Stimulated activated naive B cell treated with anti-CD40 and anti-IgM and Interleukin-4, amounts not matched to agents 10 μg/mL and 1 μg/mL and 100 μg/mL, for 72 hours (primary cell): ENCODE measurements at regions not wholly inside any gene's neighbourhood (a gene's known extent, or its start where the extent isn't known, plus 50 kb on each side); places are given as distances from the start of the nearest gene placed in this dataset.
"Not testable (repeated sequence)": the region's sequence is repeated elsewhere in the genome, so short reads cannot be mapped to it uniquely, and the experiment has no call there.

Experiments used
- ATAC-seq, 2 donors: fragments of 150-1000 bp; cut with Tn5 transposase; replicated peaks; 2 replicates each; pipeline ENCODE4 v1.10.0; 2021; ENCODE audit warnings: moderate library complexity in 1 of 2
- DNase-seq: peaks from one replicate; pipeline ENCODE4 v3.0.0; 2021
- H3K27ac Mint-ChIP-seq: one replicate; pipeline ENCODE4 v1.8.0; 2022; ENCODE audit warnings: mild to moderate bottlenecking, mixed read lengths
- H3K27me3 Mint-ChIP-seq, 2 donors: one replicate each; pipeline ENCODE4 v1.8.0; 2022; ENCODE audit warnings: mixed read lengths in 2 of 2
- H3K36me3 Mint-ChIP-seq, 2 donors: one replicate each; pipeline ENCODE4 v1.8.0; 2022; ENCODE audit warnings: mixed read lengths in 2 of 2, mild to moderate bottlenecking in 1 of 2
- H3K4me1 Mint-ChIP-seq, 2 donors: one replicate each; pipeline ENCODE4 v1.8.0; 2022; ENCODE audit warnings: mixed read lengths in 2 of 2, mild to moderate bottlenecking in 1 of 2
- H3K4me3 Mint-ChIP-seq, 2 donors: one replicate each; pipeline ENCODE4 v1.8.0; 2022; ENCODE audit warnings: mild to moderate bottlenecking in 2 of 2, mixed read lengths in 2 of 2, moderate library complexity in 1 of 2
- H3K9me3 Mint-ChIP-seq, 2 donors: one replicate each; pipeline ENCODE4 v1.8.0; 2022; ENCODE audit warnings: mixed read lengths in 2 of 2, mild to moderate bottlenecking in 1 of 2

DNA sequence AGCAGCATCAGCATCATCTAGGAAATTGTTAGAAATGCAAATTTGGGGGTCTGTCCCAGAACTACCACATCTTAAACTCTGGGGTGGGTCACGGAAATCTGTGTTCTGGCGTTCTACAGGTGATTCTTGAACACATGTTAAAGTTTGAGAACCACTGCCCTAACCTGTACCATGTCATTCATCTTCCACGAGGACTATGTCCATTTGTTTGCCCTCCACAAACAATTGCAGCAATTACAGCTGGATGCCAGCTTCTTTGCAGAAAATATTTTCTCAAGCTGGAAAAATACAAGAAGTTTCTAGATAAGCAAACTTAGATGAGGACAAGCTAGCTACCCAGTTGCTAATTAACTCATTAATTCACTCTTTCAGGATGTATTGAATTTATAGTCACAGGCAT is 54.1 kb downstream of the MAFB start:
- no peak for ATAC-seq
- no peaks in the 10 kb centered on the region for H3K36me3 Mint-ChIP-seq
- H3K27ac Mint-ChIP-seq = no peak overlapping the region
- no peaks in the 10 kb centered on the region for H3K4me1 Mint-ChIP-seq
- H3K4me3 Mint-ChIP-seq = no peak overlapping the region
- H3K9me3 Mint-ChIP-seq = peaks cover 0 to 5% of the 10 kb centered on the region in 2 donors
- peaks cover 9 to 11% of the 10 kb centered on the region in 2 donors for H3K27me3 Mint-ChIP-seq
- DNase-seq = no peak

DNA sequence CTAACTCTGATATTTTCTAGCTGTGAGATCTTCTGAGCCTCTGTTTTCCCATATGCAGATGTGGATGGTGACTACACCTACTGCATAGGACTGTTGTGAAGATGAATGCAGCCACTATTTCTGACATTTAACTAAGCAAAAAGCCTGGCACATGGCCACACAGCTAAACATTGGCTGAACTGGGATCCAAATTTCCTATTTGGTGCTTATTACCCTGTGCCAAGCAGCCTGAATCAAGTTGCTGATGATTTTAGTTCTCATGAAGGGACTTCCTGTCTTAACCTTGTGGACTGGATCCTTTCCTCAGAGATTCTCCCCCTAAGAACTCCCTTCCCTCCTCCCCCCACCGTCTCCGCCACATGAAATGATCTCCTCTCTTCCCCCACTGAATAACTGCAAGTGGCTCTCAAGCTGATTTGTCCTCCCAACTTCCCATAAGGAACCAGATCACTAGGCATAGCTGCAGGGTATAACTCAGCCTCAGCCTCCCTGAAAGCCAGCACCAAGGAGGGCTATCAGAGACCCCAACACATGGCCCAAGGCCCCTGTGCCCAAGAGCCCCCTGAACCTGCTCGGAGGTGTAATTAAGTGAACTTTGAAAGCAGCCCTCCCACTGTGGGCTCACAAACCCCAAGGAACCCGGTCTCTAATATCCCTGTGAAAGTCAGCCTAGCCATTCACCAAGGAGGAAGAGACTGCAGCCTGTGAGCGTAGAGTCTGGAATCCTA is 55.7 kb downstream of the MAFB start:
- H3K36me3 Mint-ChIP-seq = no peaks in the 10 kb centered on the region
- no peaks in the 10 kb centered on the region for H3K4me1 Mint-ChIP-seq
- H3K4me3 Mint-ChIP-seq = no peak overlapping the region
- DNase-seq = no peak
- H3K9me3 Mint-ChIP-seq = no peaks in the 10 kb centered on the region
- H3K27ac Mint-ChIP-seq = no peak overlapping the region
- ATAC-seq = no peak
- no peaks in the 10 kb centered on the region for H3K27me3 Mint-ChIP-seq

- no peaks in the 10 kb centered on the region for H3K9me3 Mint-ChIP-seq
- no peak overlapping the region for H3K27ac Mint-ChIP-seq
- no peaks in the 10 kb centered on the region for H3K36me3 Mint-ChIP-seq
- ATAC-seq = no peak
- H3K27me3 Mint-ChIP-seq = no peaks in the 10 kb centered on the region
- no peaks in the 10 kb centered on the region for H3K4me1 Mint-ChIP-seq
- no peak overlapping the region for H3K4me3 Mint-ChIP-seq
- no peak for DNase-seq
Measured at GRCh38 chr20:40632346-40632976, 56.6 kb downstream of the MAFB start.

- Mint-ChIP-seq H3K27me3 (no peaks in the 10 kb centered on the region), H3K9me3 (peaks cover 2 to 5% of the 10 kb centered on the region in 2 donors), H3K4me1 (no peaks in the 10 kb centered on the region), H3K36me3 (no peaks in the 10 kb centered on the region), H3K4me3 (no peak overlapping the region), H3K27ac (no peak overlapping the region)
- DNase-seq = no peak
- no peak for ATAC-seq
Measured at GRCh38 chr20:40631119-40631631, 57.9 kb downstream of the MAFB start.

DNA sequence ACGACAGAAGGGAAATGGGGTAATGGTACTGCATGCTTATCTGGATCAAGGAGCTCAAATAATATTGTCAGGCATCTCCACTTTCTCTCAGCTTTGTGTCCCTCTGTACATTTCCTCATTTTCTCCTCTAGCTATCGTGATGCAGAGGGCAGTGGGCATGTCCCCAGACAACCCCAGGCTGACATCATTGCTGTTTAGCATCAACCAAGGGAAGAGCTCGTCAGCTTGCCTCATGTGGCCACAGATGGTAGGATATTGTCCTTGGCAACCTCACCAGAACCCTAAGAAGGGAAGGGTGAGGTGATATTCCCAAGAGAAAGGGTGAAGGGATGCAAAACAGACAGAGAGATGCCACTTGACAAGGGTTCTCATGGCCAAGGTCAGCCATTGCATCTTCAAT is 58.3 kb downstream of the MAFB start:
- no peaks in the 10 kb centered on the region for H3K4me1 Mint-ChIP-seq
- H3K4me3 Mint-ChIP-seq = no peak overlapping the region
- H3K36me3 Mint-ChIP-seq = no peaks in the 10 kb centered on the region
- no peaks in the 10 kb centered on the region for H3K27me3 Mint-ChIP-seq
- no peak overlapping the region for H3K27ac Mint-ChIP-seq
- ATAC-seq (no peak), DNase-seq (no peak)
- peaks cover 5 to 9% of the 10 kb centered on the region in 2 donors for H3K9me3 Mint-ChIP-seq

GRCh38 chr20:40630099-40630498 is 58.9 kb downstream of the MAFB start:
- H3K27ac Mint-ChIP-seq = no peak overlapping the region
- peaks cover 5 to 9% of the 10 kb centered on the region in 2 donors for H3K9me3 Mint-ChIP-seq
- ATAC-seq = no peak
- H3K27me3 Mint-ChIP-seq = no peaks in the 10 kb centered on the region
- H3K36me3 Mint-ChIP-seq = no peaks in the 10 kb centered on the region
- H3K4me1 Mint-ChIP-seq = no peaks in the 10 kb centered on the region
- no peak for DNase-seq
- H3K4me3 Mint-ChIP-seq = no peak overlapping the region

DNA sequence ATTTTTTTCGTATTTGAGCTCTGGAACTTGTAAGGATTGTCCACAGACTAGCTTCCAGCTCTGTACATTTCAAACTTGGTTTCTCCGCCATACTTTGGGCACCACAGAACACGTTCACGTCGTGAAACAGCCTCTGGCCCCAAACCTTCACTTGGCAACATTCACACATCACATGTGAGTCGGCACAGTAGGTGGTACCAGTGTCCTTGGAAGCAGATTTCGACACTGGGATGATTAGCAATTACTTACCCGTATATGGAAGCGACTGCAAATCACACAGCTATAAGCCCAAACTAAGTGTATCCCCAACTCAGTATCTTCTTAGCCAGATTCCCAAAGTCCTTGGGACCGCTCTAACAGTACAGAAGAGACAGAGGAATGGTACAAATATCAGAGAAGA is 60.2 kb downstream of the MAFB start:
- no peak overlapping the region for H3K27ac Mint-ChIP-seq
- H3K4me3 Mint-ChIP-seq = no peak overlapping the region
- ATAC-seq (no peak), DNase-seq (no peak)
- H3K27me3 Mint-ChIP-seq = no peaks in the 10 kb centered on the region
- H3K4me1 Mint-ChIP-seq = no peaks in the 10 kb centered on the region
- no peaks in the 10 kb centered on the region for H3K36me3 Mint-ChIP-seq
- peaks cover 5 to 9% of the 10 kb centered on the region in 2 donors for H3K9me3 Mint-ChIP-seq

DNA sequence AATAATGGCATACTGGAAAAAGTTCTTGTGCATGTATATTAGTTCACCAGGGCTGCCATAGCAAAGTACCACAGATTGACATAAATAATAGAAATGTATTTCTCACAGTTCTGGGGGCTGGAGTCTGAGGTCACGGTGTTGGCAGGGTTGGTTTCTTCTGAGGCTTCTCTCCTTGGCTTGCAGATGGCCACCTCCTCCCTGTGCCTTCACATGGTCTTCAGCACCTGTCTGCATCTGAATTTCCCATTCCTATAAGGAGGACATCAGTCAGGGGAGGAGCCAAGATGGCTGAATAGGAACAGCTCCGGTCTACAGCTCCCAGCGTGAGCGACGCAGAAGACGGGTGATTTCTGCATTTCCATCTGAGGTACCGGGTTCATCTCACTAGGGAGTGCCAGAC is 70.0 kb downstream of the MAFB start:
- not testable (repeated sequence) for H3K9me3 Mint-ChIP-seq, H3K27ac Mint-ChIP-seq, ATAC-seq, H3K4me1 Mint-ChIP-seq, H3K4me3 Mint-ChIP-seq, H3K36me3 Mint-ChIP-seq, DNase-seq
- peaks cover 11 to 19% of the 10 kb centered on the region in 2 donors for H3K27me3 Mint-ChIP-seq

DNA sequence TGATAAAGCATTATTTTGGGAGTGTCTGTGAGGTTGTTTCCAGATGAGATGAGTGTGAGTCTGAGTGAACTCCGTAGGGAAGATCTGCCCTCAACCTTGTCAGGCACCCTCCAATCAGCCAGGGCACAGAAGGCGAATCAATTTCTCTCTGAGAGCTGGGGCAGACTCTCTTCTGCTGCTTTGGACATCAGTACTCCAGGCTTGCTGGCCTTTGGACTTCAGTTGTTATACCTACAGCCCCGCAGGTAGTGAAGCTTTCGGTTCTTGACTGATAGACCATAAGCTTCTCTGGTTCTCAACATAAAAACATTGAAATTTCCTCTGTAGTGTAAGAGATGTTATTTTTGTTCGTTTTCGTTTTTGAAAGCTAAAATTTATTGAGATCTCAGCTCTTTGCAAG is 71.4 kb downstream of the MAFB start:
- ATAC-seq = no peak
- peaks cover 11 to 19% of the 10 kb centered on the region in 2 donors for H3K27me3 Mint-ChIP-seq
- no peak overlapping the region for H3K27ac Mint-ChIP-seq
- DNase-seq = no peak
- no peaks in the 10 kb centered on the region for H3K4me1 Mint-ChIP-seq
- H3K36me3 Mint-ChIP-seq = no peaks in the 10 kb centered on the region
- H3K4me3 Mint-ChIP-seq = no peak overlapping the region
- H3K9me3 Mint-ChIP-seq = no peaks in the 10 kb centered on the region

DNA sequence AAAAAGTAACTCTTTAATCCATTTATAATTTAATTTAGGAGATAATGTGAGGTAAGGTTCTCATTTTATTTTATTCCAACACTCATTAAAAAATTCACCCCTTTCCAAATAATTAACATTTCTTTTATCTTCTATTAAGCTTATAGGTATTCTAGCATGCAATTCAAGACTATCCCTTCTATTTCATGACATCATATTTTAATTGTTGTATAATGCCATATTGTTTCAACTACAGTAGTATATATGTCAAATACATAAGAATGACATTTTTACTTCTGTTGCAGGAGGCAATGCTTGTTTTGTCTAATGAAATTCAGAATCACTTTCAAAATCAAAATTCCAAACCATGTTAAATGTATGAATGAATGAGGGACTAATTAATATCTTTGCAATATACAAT is 76.2 kb downstream of the MAFB start:
- no peaks in the 10 kb centered on the region for H3K36me3 Mint-ChIP-seq
- no peak overlapping the region for H3K27ac Mint-ChIP-seq
- no peak overlapping the region for H3K4me3 Mint-ChIP-seq
- H3K27me3 Mint-ChIP-seq = peaks cover 11 to 19% of the 10 kb centered on the region in 2 donors
- no peaks in the 10 kb centered on the region for H3K4me1 Mint-ChIP-seq
- DNase-seq (no peak), ATAC-seq (no peak)
- peaks cover 0 to 3% of the 10 kb centered on the region in 2 donors for H3K9me3 Mint-ChIP-seq

GRCh38 chr20:40612247-40612646 is 76.8 kb downstream of the MAFB start:
- no peaks in the 10 kb centered on the region for H3K4me1 Mint-ChIP-seq
- no peak overlapping the region for H3K27ac Mint-ChIP-seq
- no peak for DNase-seq
- peaks cover 0 to 3% of the 10 kb centered on the region in 2 donors for H3K9me3 Mint-ChIP-seq
- ATAC-seq = no peak
- no peak overlapping the region for H3K4me3 Mint-ChIP-seq
- H3K36me3 Mint-ChIP-seq = no peaks in the 10 kb centered on the region
- peaks cover 7 to 15% of the 10 kb centered on the region in 2 donors for H3K27me3 Mint-ChIP-seq

GRCh38 chr20:40610730-40611129 is 78.3 kb downstream of the MAFB start:
- H3K36me3 Mint-ChIP-seq = no peaks in the 10 kb centered on the region
- ATAC-seq (no peak), DNase-seq (no peak)
- no peak overlapping the region for H3K27ac Mint-ChIP-seq
- H3K9me3 Mint-ChIP-seq = peaks cover 0 to 3% of the 10 kb centered on the region in 2 donors
- H3K4me3 Mint-ChIP-seq = no peak overlapping the region
- no peaks in the 10 kb centered on the region for H3K4me1 Mint-ChIP-seq
- peaks cover under 1 to 3% of the 10 kb centered on the region in 2 donors for H3K27me3 Mint-ChIP-seq

GRCh38 chr20:40607927-40608326 is 81.1 kb downstream of the MAFB start:
- Mint-ChIP-seq H3K27me3 (peaks cover 3 to 5% of the 10 kb centered on the region in 2 donors), H3K27ac (no peak overlapping the region), H3K4me1 (no peaks in the 10 kb centered on the region), H3K9me3 (peaks cover 0 to 3% of the 10 kb centered on the region in 2 donors), H3K36me3 (no peaks in the 10 kb centered on the region), H3K4me3 (no peak overlapping the region)
- no peak for ATAC-seq
- DNase-seq = no peak

DNA sequence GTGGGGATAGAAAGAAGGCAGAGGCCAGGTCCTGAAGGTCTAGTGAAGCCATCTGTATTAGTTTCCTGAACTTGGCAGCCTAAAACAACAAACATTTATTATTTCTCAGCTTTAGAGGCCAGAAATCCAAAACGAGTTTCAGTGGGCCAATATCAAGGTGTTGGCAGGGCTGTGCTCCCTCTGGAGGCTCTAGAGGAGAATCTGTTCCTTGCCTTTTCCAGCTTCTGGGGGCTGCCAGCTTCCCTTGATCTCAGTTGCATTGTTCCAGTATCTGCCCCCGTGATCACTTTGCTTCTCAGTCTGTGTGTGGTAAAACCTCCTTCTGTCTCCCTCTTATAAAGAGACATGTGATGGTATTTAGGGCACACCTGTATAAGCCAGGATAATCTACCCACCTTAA is 82.4 kb downstream of the MAFB start:
- Mint-ChIP-seq H3K27me3 (peaks cover 3 to 5% of the 10 kb centered on the region in 2 donors), H3K27ac (no peak overlapping the region), H3K9me3 (peaks cover 0 to 3% of the 10 kb centered on the region in 2 donors), H3K36me3 (no peaks in the 10 kb centered on the region), H3K4me3 (no peak overlapping the region), H3K4me1 (no peaks in the 10 kb centered on the region)
- DNase-seq (no peak), ATAC-seq (no peak)

DNA sequence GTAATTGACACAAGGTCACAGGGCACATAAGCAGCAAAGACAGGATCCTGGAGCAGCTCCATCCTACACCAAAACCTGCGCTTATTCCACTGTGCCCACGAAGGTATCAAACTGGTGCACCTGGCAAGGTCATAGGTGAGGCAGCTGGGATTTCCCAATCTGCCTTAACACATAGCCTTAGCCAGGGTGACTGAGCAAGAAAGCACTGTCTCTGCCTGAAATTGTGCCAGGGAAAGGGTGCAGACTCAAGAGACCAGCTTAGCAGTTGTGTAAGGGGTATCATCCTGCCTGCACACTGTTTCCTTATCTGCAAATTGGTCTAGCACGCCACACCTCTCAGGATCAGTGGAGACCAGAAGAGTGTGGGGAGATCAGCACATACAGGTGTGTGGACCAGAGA is 82.8 kb downstream of the MAFB start:
- H3K4me3 Mint-ChIP-seq = no peak overlapping the region
- no peak for DNase-seq
- peak overlapping the region; percentile 57 for H3K27ac Mint-ChIP-seq
- no peak for ATAC-seq
- no peaks in the 10 kb centered on the region for H3K36me3 Mint-ChIP-seq
- H3K27me3 Mint-ChIP-seq = peaks cover 3 to 5% of the 10 kb centered on the region in 2 donors
- peaks cover 0 to 3% of the 10 kb centered on the region in 2 donors for H3K9me3 Mint-ChIP-seq
- no peaks in the 10 kb centered on the region for H3K4me1 Mint-ChIP-seq
